MCF 10A (cell line): ENCODE measurements at regions not wholly inside any gene's neighbourhood (a gene's known extent, or its start where the extent isn't known, plus 50 kb on each side); places are given as distances from the start of the nearest gene placed in this dataset.

Experiments
- BruUV-seq: library from RNA; stranded (reverse); fragments of 400-500 nt; replicated peaks from 2 replicates; lab custom pipeline; 2021; lab: Mats Ljungman, UMichigan
- CTCF ChIA-PET: fragments of 300-600 bp; sonication (Branson Sonifier 250); formaldehyde crosslinking; extraction: SDS; loops from one replicate; lab custom pipeline; 2021; ENCODE audit warnings: antibody characterized with exemption, inconsistent platforms; lab: Yijun Ruan, JAX
- POLR2A ChIA-PET: fragments of 300-600, 350-650 bp; sonication (Branson Sonifier 250); formaldehyde crosslinking; extraction: SDS; loops from one replicate; lab custom pipeline; 2020; ENCODE audit warnings: antibody characterized with exemption, inconsistent platforms; lab: Yijun Ruan, JAX
- DNase-seq: peaks from one replicate; pipeline ENCODE4 v3.0.0-alpha.2; 2018; ENCODE audit not compliant: unreplicated experiment
- H3K27ac Mint-ChIP-seq: one replicate; pipeline ENCODE4 v1.8.0; 2022; ENCODE audit warnings: mild to moderate bottlenecking, low read depth, mixed read lengths; ENCODE audit not compliant: unreplicated experiment
- H3K27me3 Mint-ChIP-seq: one replicate; pipeline ENCODE4 v1.8.0; 2022; ENCODE audit warnings: mixed read lengths; ENCODE audit not compliant: insufficient read depth, unreplicated experiment
- H3K36me3 Mint-ChIP-seq: one replicate; pipeline ENCODE4 v1.8.0; 2022; ENCODE audit warnings: mild to moderate bottlenecking, moderate library complexity, mixed read lengths; ENCODE audit not compliant: insufficient read depth, unreplicated experiment
- H3K4me1 Mint-ChIP-seq: one replicate; pipeline ENCODE4 v1.8.0; 2022; ENCODE audit warnings: mixed read lengths; ENCODE audit not compliant: insufficient read depth, unreplicated experiment
- H3K4me3 Mint-ChIP-seq: one replicate; pipeline ENCODE4 v1.8.0; 2022; ENCODE audit warnings: mild to moderate bottlenecking, moderate library complexity, mixed read lengths; ENCODE audit not compliant: unreplicated experiment
- H3K9me3 Mint-ChIP-seq: one replicate; pipeline ENCODE4 v1.8.0; 2022; ENCODE audit warnings: mixed read lengths; ENCODE audit not compliant: unreplicated experiment
- CTCF ChIP-seq: fragments of 200-600 bp; IDR thresholded peaks from one replicate; pipeline ENCODE4 v1.8.0; 2022; ENCODE audit warnings: antibody characterized with exemption, mild to moderate bottlenecking; ENCODE audit not compliant: unreplicated experiment
- intact Hi-C: fragments of 100-400 bp; cut with micrococcal nuclease; formaldehyde crosslinking; loops from 2 replicates; pipeline ENCODE4 v1.14.1; 2022

GRCh38 chr2:209344349-209344748 is 79.5 kb upstream of the MAP2 start:
- H3K4me3 Mint-ChIP-seq: no peak overlapping the region
- ChIA-PET CTCF (interaction anchor here (0.5 to 2.7 kb wide), 4 partner anchors 10 to 212 kb away, joined by 4 to 21 read pairs (median 10); partner anchors contain the start of gene MAP2), POLR2A (interaction anchor here (0.7 to 1.2 kb wide), 3 partner anchors 10 to 201 kb away, joined by 3 to 4 read pairs (median 4); no protein-coding TSS in a partner anchor)
- H3K27me3 Mint-ChIP-seq: no peaks in the 10 kb centered on the region
- no peak for TF ChIP-seq CTCF
- H3K9me3 Mint-ChIP-seq: no peaks in the 10 kb centered on the region
- H3K27ac Mint-ChIP-seq: no peak overlapping the region
- H3K36me3 Mint-ChIP-seq: no peaks in the 10 kb centered on the region
- BruUV-seq: no TSS peak
- DNase-seq: no peak
- intact Hi-C loops: no loop called here
- H3K4me1 Mint-ChIP-seq: peaks cover 8% of the 10 kb centered on the region

GRCh38 chr2:209348433-209348832 is 75.4 kb upstream of the MAP2 start:
- H3K27me3 Mint-ChIP-seq: no peaks in the 10 kb centered on the region
- H3K4me3 Mint-ChIP-seq: no peak overlapping the region
- H3K27ac Mint-ChIP-seq: no peak overlapping the region
- DNase-seq: no peak
- H3K36me3 Mint-ChIP-seq: no peaks in the 10 kb centered on the region
- H3K9me3 Mint-ChIP-seq: no peaks in the 10 kb centered on the region
- BruUV-seq: no TSS peak
- no peaks in the 10 kb centered on the region for H3K4me1 Mint-ChIP-seq
- ChIA-PET CTCF (interaction anchor here (0.6 to 3.2 kb wide), 6 partner anchors 14 to 613 kb away, joined by 3 to 13 read pairs (median 3); partner anchors contain the start of gene MAP2), POLR2A (interaction anchor here (0.7 to 1.2 kb wide), 2 partner anchors 19 to 905 kb away, joined by 3 to 4 read pairs; no protein-coding TSS in a partner anchor)
- intact Hi-C loops: no loop called here
- TF ChIP-seq CTCF: no peak

GRCh38 chr2:209351636-209352035 is 72.2 kb upstream of the MAP2 start:
- intact Hi-C loops: no loop called here
- POLR2A ChIA-PET: interaction anchor here (0.7 kb wide), 1 partner anchor 12 kb away, joined by 3 read pairs; no protein-coding TSS in a partner anchor
- no peak for DNase-seq
- H3K4me3 Mint-ChIP-seq: no peak overlapping the region
- no peaks in the 10 kb centered on the region for H3K27me3 Mint-ChIP-seq
- no peaks in the 10 kb centered on the region for H3K4me1 Mint-ChIP-seq
- no peak overlapping the region for H3K27ac Mint-ChIP-seq
- H3K36me3 Mint-ChIP-seq: no peaks in the 10 kb centered on the region
- no peak for TF ChIP-seq CTCF
- H3K9me3 Mint-ChIP-seq: no peaks in the 10 kb centered on the region
- CTCF ChIA-PET: interaction anchor here (0.6 to 3.2 kb wide), 4 partner anchors 17 to 76 kb away, joined by 3 to 25 read pairs (median 6); partner anchors contain the start of gene MAP2
- no TSS peak for BruUV-seq

GRCh38 chr2:209358992-209359391 is 64.9 kb upstream of the MAP2 start:
- Mint-ChIP-seq H3K27ac (no peak overlapping the region), H3K9me3 (no peaks in the 10 kb centered on the region), H3K27me3 (no peaks in the 10 kb centered on the region), H3K4me1 (no peaks in the 10 kb centered on the region), H3K36me3 (no peaks in the 10 kb centered on the region), H3K4me3 (no peak overlapping the region)
- POLR2A ChIA-PET: interaction anchor here (0.5 kb wide), 1 partner anchor 24 kb away, joined by 3 read pairs; no protein-coding TSS in a partner anchor
- no peak for DNase-seq
- BruUV-seq: no TSS peak
- no peak for TF ChIP-seq CTCF
- intact Hi-C loops: no loop called here
- CTCF ChIA-PET: interaction anchor here (0.6 to 1.7 kb wide), 4 partner anchors 12 to 616 kb away, joined by 3 to 5 read pairs (median 4); no protein-coding TSS in a partner anchor
